Psoas muscle (tissue), 7 donors: ENCODE measurements at regions not wholly inside any gene's neighbourhood (a gene's known extent, or its start where the extent isn't known, plus 50 kb on each side); places are given as distances from the start of the nearest gene placed in this dataset.

Source experiments
- ATAC-seq, 4 donors: fragments of 200-7000 bp; cut with Tn5 transposase; one replicate each; pipeline ENCODE4 v1.9.1; 2020; ENCODE audit warnings: moderate library complexity in 3 of 4, mild to moderate bottlenecking in 2 of 4
- DNase-seq, 2 donors: peaks; one replicate each; pipeline ENCODE4 v3.0.0-alpha.2; 2020
- H3K27ac ChIP-seq: fragments of 200-600 bp; one replicate; pipeline ENCODE4 v1.8.0; 2022
- H3K27me3 ChIP-seq, 3 donors: fragments of 200-600 bp in 1 of 3; one replicate each; pipeline versions ENCODE4 v1.6.1 to v1.8.0; 2013 to 2022; ENCODE audit warnings: low read length in 2 of 3, mild to moderate bottlenecking in 2 of 3, moderate library complexity in 1 of 3; ENCODE audit not compliant: insufficient read depth in 3 of 3
- H3K36me3 ChIP-seq, 2 donors: fragments of 200-600 bp in 1 of 2; one replicate each; pipeline versions ENCODE4 v1.6.1 to v1.8.0; 2013 to 2022; ENCODE audit warnings: low read depth in 1 of 2, mild to moderate bottlenecking in 1 of 2, moderate library complexity in 1 of 2; ENCODE audit not compliant: insufficient read depth in 1 of 2
- H3K4me1 ChIP-seq: fragments of 200-600 bp; one replicate; pipeline ENCODE4 v1.8.0; 2022
- H3K4me3 ChIP-seq: fragments of 200-600 bp; one replicate; pipeline ENCODE4 v1.8.0; 2022; ENCODE audit warnings: mild to moderate bottlenecking
- H3K9me3 ChIP-seq: fragments of 200-600 bp; one replicate; pipeline ENCODE4 v1.8.0; 2022
- WGBS, 3 donors: extraction: QIAGEN DNeasy Blood & Tissue Kit; methylation state at CpG; one replicate each; pipeline versions ENCODE4 v1.1.6 to v1.1.7; 2013; 5-methylcytosine and 5-hydroxymethylcytosine counted together
- intact Hi-C, 2 donors: fragments of 100-400 bp; cut with DNase I; formaldehyde crosslinking; loops; one replicate each; pipeline versions ENCODE4 v1.11.0 to v1.14.2; 2022
- TF ChIP-seq, protein P1 (sequence below): fragments of 200-600 bp; IDR thresholded peaks from one replicate; pipeline ENCODE4 v1.8.0; 2022; ENCODE audit warnings: antibody characterized with exemption
- donor health status: healthy with polysubstance abuse.
- donor health status: DM: no; HTN: no; CAD: no; lungs with moderate emphysema.
- donor health status: Bipolar disorder and iron deficiency.
- donor health status: healthy.
- donor health status: DM: yes; HTN: yes; CAD: no.
- donor health status: DM: no; HTN: no; CAD: no.
- donor health status: DM: yes; HTN: yes; CAD: no.

DNA sequence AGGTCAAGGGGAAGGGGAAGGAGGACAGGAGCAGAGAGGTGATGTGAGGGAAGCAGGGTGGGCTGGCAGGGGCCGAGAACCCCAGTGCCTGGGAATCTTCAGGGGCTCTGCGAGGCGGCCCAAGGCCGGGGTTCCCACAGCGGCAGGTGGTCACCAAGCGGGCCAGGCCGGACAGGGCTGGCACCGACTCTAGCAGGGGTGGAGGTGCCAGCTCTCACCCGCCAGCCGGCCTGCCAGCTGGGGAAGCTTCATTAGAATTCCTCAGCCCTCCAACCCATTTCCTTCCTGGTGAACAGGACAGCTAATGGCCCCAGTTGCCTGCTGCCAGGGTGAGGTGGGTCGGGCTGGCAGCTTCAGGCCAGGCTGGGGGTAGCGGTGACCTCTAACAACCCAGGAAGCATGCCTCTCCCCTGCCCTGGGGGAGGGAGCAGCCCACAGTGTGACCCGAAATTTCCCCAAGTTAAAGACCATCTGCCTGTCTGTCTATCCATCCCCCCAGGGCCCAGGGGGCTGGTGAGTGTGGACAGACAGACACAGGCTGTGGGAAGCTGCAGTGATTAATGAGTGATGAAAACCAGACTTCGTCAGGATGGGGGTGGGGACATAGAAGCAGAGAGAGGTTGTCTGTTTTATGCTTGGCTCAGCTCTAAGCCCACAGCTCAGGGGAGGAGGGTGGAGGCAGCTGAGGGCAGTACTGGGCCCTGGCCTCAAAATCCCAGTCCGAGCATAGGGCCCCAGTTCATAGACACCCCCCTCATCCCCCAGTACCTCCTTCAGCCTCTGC is 144.1 kb downstream of the ZFP36L2 start:
- 63 to 69% (median 68%) methylated on average over 9 to 15 of the region's 15 CpGs for WGBS, 3 donors
- ATAC-seq (peak; percentile 9 to 55 (median 24)), DNase-seq (peak; percentile 73 to 84)
- no peaks in the 10 kb centered on the region for H3K36me3 ChIP-seq
- intact Hi-C loops, result no loop called here
- H3K4me3 ChIP-seq, result no peak overlapping the region
- peaks cover 54% of the 10 kb centered on the region for H3K4me1 ChIP-seq
- H3K27ac ChIP-seq, result peak overlapping the region; percentile 80
- TF ChIP-seq, protein P1, sequence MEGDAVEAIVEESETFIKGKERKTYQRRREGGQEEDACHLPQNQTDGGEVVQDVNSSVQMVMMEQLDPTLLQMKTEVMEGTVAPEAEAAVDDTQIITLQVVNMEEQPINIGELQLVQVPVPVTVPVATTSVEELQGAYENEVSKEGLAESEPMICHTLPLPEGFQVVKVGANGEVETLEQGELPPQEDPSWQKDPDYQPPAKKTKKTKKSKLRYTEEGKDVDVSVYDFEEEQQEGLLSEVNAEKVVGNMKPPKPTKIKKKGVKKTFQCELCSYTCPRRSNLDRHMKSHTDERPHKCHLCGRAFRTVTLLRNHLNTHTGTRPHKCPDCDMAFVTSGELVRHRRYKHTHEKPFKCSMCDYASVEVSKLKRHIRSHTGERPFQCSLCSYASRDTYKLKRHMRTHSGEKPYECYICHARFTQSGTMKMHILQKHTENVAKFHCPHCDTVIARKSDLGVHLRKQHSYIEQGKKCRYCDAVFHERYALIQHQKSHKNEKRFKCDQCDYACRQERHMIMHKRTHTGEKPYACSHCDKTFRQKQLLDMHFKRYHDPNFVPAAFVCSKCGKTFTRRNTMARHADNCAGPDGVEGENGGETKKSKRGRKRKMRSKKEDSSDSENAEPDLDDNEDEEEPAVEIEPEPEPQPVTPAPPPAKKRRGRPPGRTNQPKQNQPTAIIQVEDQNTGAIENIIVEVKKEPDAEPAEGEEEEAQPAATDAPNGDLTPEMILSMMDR, result no peak
- H3K9me3 ChIP-seq, result no peaks in the 10 kb centered on the region
- H3K27me3 ChIP-seq, result no peaks in the 10 kb centered on the region

GRCh38 chr2:43081131-43081765 is 145.2 kb downstream of the ZFP36L2 start:
- intact Hi-C loops, result no loop called here
- no peaks in the 10 kb centered on the region for H3K27me3 ChIP-seq
- H3K27ac ChIP-seq, result no peak overlapping the region
- no peaks in the 10 kb centered on the region for H3K36me3 ChIP-seq
- H3K4me1 ChIP-seq, result peaks cover 45% of the 10 kb centered on the region
- 88 to 96% (median 89%) methylated on average over 5 of the region's 5 CpGs for WGBS, 3 donors
- TF ChIP-seq, protein P1, result no peak
- H3K9me3 ChIP-seq, result no peaks in the 10 kb centered on the region
- DNase-seq, result no peak
- H3K4me3 ChIP-seq, result no peak overlapping the region
- no peak for ATAC-seq

DNA sequence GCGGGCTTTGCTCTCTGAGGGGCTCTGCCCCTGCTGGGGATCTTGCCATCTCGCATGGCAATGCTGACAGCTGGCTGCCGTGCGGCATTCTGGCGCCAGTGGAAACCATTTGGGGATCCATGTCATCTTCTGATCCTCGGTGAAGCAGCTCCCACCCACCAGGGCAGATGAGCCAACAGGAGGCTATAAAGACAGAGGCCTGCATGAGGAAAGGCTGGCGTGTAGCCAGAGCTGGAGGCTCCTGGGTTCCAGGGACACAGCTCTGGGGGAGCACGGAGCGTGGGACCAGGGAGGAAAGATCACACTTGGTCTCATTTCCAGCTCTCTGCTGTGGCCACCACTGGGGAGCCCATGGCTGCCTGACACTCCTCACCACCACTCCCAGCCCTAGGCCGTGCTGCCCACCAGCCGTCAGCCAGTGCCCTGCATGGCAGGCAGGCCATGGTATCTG is 145.8 kb downstream of the ZFP36L2 start:
- WGBS, 3 donors, result 62 to 84% (median 69%) methylated on average over 11 of the region's 11 CpGs
- intact Hi-C loops, result no loop called here
- Histone ChIP-seq H3K4me3 (no peak overlapping the region), H3K4me1 (peaks cover 45% of the 10 kb centered on the region), H3K27me3 (no peaks in the 10 kb centered on the region), H3K36me3 (no peaks in the 10 kb centered on the region), H3K9me3 (no peaks in the 10 kb centered on the region), H3K27ac (no peak overlapping the region)
- TF ChIP-seq, protein P1, result no peak
- ATAC-seq (no peak), DNase-seq (peak in 1 of 2 donors; percentile 44)

DNA sequence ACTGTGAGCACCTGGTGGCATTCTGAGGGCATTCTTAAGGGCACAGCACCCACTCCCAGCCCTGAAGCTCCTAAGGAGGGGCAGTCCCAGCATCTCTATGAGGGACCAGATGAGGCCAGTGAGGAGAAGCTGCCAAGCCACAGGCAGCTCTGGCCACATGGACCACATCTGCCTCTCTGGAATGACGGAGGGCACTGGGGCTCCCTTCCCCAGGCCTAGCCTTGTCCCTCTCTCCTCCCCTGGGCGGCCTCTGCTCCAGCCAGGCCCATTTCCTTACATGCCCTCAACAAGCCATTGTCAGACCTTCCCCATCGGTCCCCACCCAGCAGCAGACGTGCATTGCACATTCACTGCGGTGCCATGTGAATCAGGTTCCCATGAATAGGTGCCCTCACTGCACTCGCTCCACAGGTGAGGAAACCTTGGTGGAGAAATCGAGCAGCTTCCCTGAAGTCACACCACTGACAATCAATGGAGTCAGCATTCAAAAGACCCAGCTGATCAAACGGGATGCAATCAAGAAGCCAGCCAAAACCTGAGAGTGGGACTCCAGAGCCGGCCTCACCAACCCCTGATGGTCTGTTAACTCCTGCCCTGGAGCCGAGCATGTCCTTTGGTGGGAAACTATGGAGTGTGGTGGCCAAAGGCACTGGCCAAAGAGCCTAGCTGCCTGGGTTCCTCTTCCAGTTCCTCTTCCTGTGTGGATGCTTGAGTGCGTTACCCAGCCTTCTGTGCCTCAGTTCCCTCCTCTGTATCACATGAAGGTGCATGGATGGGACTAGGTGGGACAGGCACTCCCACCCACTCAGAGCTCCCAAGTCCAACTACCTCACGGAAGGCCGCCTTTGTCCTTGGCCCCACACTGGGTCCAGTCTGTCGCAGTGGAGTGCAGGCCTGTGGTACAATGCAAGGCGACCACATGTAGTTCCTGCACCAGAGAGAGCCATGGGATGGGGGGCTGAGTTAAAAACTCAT is 147.3 kb downstream of the ZFP36L2 start:
- Histone ChIP-seq H3K9me3 (no peaks in the 10 kb centered on the region), H3K4me3 (no peak overlapping the region), H3K36me3 (no peaks in the 10 kb centered on the region), H3K27me3 (no peaks in the 10 kb centered on the region), H3K4me1 (peaks cover 43% of the 10 kb centered on the region), H3K27ac (no peak overlapping the region)
- ATAC-seq, result no peak
- TF ChIP-seq, protein P1, result no peak
- intact Hi-C loops, result no loop called here
- no peak for DNase-seq
- WGBS, 3 donors, result 77 to 84% (median 84%) methylated on average over 15 of the region's 15 CpGs
